Stimulated activated effector memory CD8-positive, alpha-beta T cell treated with anti-CD3 and anti-CD28 coated beads, Interleukin-12 subunit alpha, Interleukin-12 subunit beta, amount 100 ng/mL, for 72 hours (primary cell): ENCODE measurements at regions not wholly inside any gene's neighbourhood (a gene's known extent, or its start where the extent isn't known, plus 50 kb on each side); places are given as distances from the start of the nearest gene placed in this dataset.
"Not testable (repeated sequence)": the region's sequence is repeated elsewhere in the genome, so short reads cannot be mapped to it uniquely, and the experiment has no call there.

Experiments
- ATAC-seq: fragments of 150-1000 bp; cut with Tn5 transposase; 2 replicates; pipeline ENCODE4 v1.10.0; 2021
- DNase-seq, 2 donors: peaks; one replicate each; pipeline ENCODE4 v3.0.0; 2021 to 2022; ENCODE audit warnings: low spot score in 2 of 2
- H3K27ac Mint-ChIP-seq: one replicate; pipeline ENCODE4 v1.8.0; 2022; ENCODE audit warnings: mild to moderate bottlenecking, mixed read lengths
- H3K36me3 Mint-ChIP-seq: one replicate; pipeline ENCODE4 v1.8.0; 2022; ENCODE audit warnings: mild to moderate bottlenecking, mixed read lengths
- H3K4me1 Mint-ChIP-seq: one replicate; pipeline ENCODE4 v1.8.0; 2022; ENCODE audit warnings: mixed read lengths
- H3K4me3 Mint-ChIP-seq: one replicate; pipeline ENCODE4 v1.8.0; 2022; ENCODE audit warnings: mild to moderate bottlenecking, mixed read lengths
- H3K9me3 Mint-ChIP-seq: one replicate; pipeline ENCODE4 v1.8.0; 2022; ENCODE audit warnings: mixed read lengths

- ATAC-seq (no peak), DNase-seq (no peak)
- Mint-ChIP-seq H3K27ac (no peak overlapping the region), H3K4me3 (no peak overlapping the region), H3K9me3 (peaks cover 11% of the 10 kb centered on the region), H3K4me1 (no peaks in the 10 kb centered on the region), H3K36me3 (no peaks in the 10 kb centered on the region)
Measured at GRCh38 chr6:68575765-68576439, 59.2 kb upstream of the ADGRB3 start.

- Mint-ChIP-seq H3K4me1 (no peaks in the 10 kb centered on the region), H3K27ac (no peak overlapping the region), H3K36me3 (no peaks in the 10 kb centered on the region), H3K9me3 (peaks cover 19% of the 10 kb centered on the region), H3K4me3 (no peak overlapping the region)
- ATAC-seq (no peak), DNase-seq (no peak)
Measured at GRCh38 chr6:68572975-68573374, 62.1 kb upstream of the ADGRB3 start.

- Mint-ChIP-seq H3K4me1 (no peaks in the 10 kb centered on the region), H3K4me3 (no peak overlapping the region), H3K27ac (no peak overlapping the region), H3K9me3 (peaks cover 19% of the 10 kb centered on the region), H3K36me3 (no peaks in the 10 kb centered on the region)
- DNase-seq, result no peak
- ATAC-seq, result no peak
Measured at GRCh38 chr6:68572525-68572924, 62.6 kb upstream of the ADGRB3 start.

- Mint-ChIP-seq H3K9me3 (peaks cover 3% of the 10 kb centered on the region), H3K4me1 (no peaks in the 10 kb centered on the region), H3K36me3 (no peaks in the 10 kb centered on the region), H3K27ac (no peak overlapping the region), H3K4me3 (no peak overlapping the region)
- no peak for DNase-seq
- ATAC-seq, result no peak
Measured at GRCh38 chr6:68559716-68560115, 75.4 kb upstream of the ADGRB3 start.

- peaks cover 3% of the 10 kb centered on the region for H3K9me3 Mint-ChIP-seq
- ATAC-seq, result no peak
- no peaks in the 10 kb centered on the region for H3K36me3 Mint-ChIP-seq
- H3K27ac Mint-ChIP-seq, result no peak overlapping the region
- H3K4me3 Mint-ChIP-seq, result no peak overlapping the region
- H3K4me1 Mint-ChIP-seq, result no peaks in the 10 kb centered on the region
- no peak for DNase-seq
Measured at GRCh38 chr6:68559070-68559469, 76.0 kb upstream of the ADGRB3 start.

- Mint-ChIP-seq H3K4me3 (no peak overlapping the region), H3K27ac (no peak overlapping the region), H3K9me3 (peaks cover 17% of the 10 kb centered on the region), H3K4me1 (no peaks in the 10 kb centered on the region), H3K36me3 (peaks cover 3% of the 10 kb centered on the region)
- ATAC-seq (no peak), DNase-seq (no peak)
Measured at GRCh38 chr6:68546620-68547019, 88.5 kb upstream of the ADGRB3 start.

- DNase-seq, result no peak
- Mint-ChIP-seq H3K27ac (no peak overlapping the region), H3K36me3 (no peaks in the 10 kb centered on the region)
Measured at GRCh38 chr6:68544450-68544849, 90.6 kb upstream of the ADGRB3 start.

GRCh38 chr6:68533339-68533795, 101.7 kb upstream of the ADGRB3 start:
- H3K4me3 Mint-ChIP-seq, result no peak overlapping the region
- ATAC-seq, result no peak
- H3K36me3 Mint-ChIP-seq, result no peaks in the 10 kb centered on the region
- DNase-seq, result no peak
- H3K9me3 Mint-ChIP-seq, result peaks cover 3% of the 10 kb centered on the region
- H3K27ac Mint-ChIP-seq, result no peak overlapping the region
- H3K4me1 Mint-ChIP-seq, result no peaks in the 10 kb centered on the region

More at GRCh38 chr6:68544450-68544849, 90.6 kb upstream of the ADGRB3 start:
- Mint-ChIP-seq H3K4me1 (no peaks in the 10 kb centered on the region), H3K4me3 (no peak overlapping the region), H3K9me3 (peaks cover 15% of the 10 kb centered on the region)
- ATAC-seq, result no peak

- peaks cover 15% of the 10 kb centered on the region for H3K9me3 Mint-ChIP-seq
- H3K4me1 Mint-ChIP-seq, result no peaks in the 10 kb centered on the region
- no peak overlapping the region for H3K4me3 Mint-ChIP-seq
- ATAC-seq, result no peak
- DNase-seq, result no peak
- no peak overlapping the region for H3K27ac Mint-ChIP-seq
- no peaks in the 10 kb centered on the region for H3K36me3 Mint-ChIP-seq
Measured at GRCh38 chr6:68527691-68528090, 107.4 kb upstream of the ADGRB3 start.

- H3K9me3 Mint-ChIP-seq, result peaks cover 16% of the 10 kb centered on the region
- no peaks in the 10 kb centered on the region for H3K36me3 Mint-ChIP-seq
- ATAC-seq, result no peak
- DNase-seq, result no peak
- H3K4me3 Mint-ChIP-seq, result no peak overlapping the region
- no peaks in the 10 kb centered on the region for H3K4me1 Mint-ChIP-seq
- H3K27ac Mint-ChIP-seq, result no peak overlapping the region
Measured at GRCh38 chr6:68506911-68507310, 128.2 kb upstream of the ADGRB3 start.

- no peak overlapping the region for H3K27ac Mint-ChIP-seq
- peaks cover 18% of the 10 kb centered on the region for H3K9me3 Mint-ChIP-seq
- no peaks in the 10 kb centered on the region for H3K36me3 Mint-ChIP-seq
- no peak for DNase-seq
- no peak overlapping the region for H3K4me3 Mint-ChIP-seq
- H3K4me1 Mint-ChIP-seq, result no peaks in the 10 kb centered on the region
- ATAC-seq, result no peak
Measured at GRCh38 chr6:68502946-68503345, 132.1 kb upstream of the ADGRB3 start.

GRCh38 chr6:68497927-68498326, 137.2 kb upstream of the ADGRB3 start:
- H3K27ac Mint-ChIP-seq, result no peak overlapping the region
- no peak for DNase-seq
- no peaks in the 10 kb centered on the region for H3K36me3 Mint-ChIP-seq
- no peaks in the 10 kb centered on the region for H3K4me1 Mint-ChIP-seq
- H3K9me3 Mint-ChIP-seq, result peaks cover 24% of the 10 kb centered on the region
- no peak overlapping the region for H3K4me3 Mint-ChIP-seq
- ATAC-seq, result no peak

GRCh38 chr6:68494880-68495279, 140.2 kb upstream of the ADGRB3 start:
- DNase-seq, H3K36me3 Mint-ChIP-seq, H3K4me1 Mint-ChIP-seq, H3K4me3 Mint-ChIP-seq, H3K27ac Mint-ChIP-seq, ATAC-seq: not testable (repeated sequence)
- H3K9me3 Mint-ChIP-seq, result peaks cover 20% of the 10 kb centered on the region

- H3K4me1 Mint-ChIP-seq, result no peaks in the 10 kb centered on the region
- no peak overlapping the region for H3K4me3 Mint-ChIP-seq
- no peaks in the 10 kb centered on the region for H3K36me3 Mint-ChIP-seq
- peaks cover 12% of the 10 kb centered on the region for H3K9me3 Mint-ChIP-seq
- no peak overlapping the region for H3K27ac Mint-ChIP-seq
- ATAC-seq (no peak), DNase-seq (no peak)
Measured at GRCh38 chr6:68476611-68477010, 158.5 kb upstream of the ADGRB3 start.

GRCh38 chr6:68473433-68474210, 161.5 kb upstream of the ADGRB3 start:
- Mint-ChIP-seq H3K4me1 (no peaks in the 10 kb centered on the region), H3K27ac (no peak overlapping the region), H3K9me3 (peaks cover 12% of the 10 kb centered on the region), H3K36me3 (no peaks in the 10 kb centered on the region), H3K4me3 (no peak overlapping the region)
- no peak for DNase-seq
- no peak for ATAC-seq

GRCh38 chr6:68468244-68468884, 166.7 kb upstream of the ADGRB3 start:
- no peaks in the 10 kb centered on the region for H3K36me3 Mint-ChIP-seq
- ATAC-seq (no peak), DNase-seq (no peak)
- peaks cover 9% of the 10 kb centered on the region for H3K9me3 Mint-ChIP-seq
- no peak overlapping the region for H3K27ac Mint-ChIP-seq
- H3K4me1 Mint-ChIP-seq, result no peaks in the 10 kb centered on the region
- H3K4me3 Mint-ChIP-seq, result no peak overlapping the region
